NCI-H1694 treated with DMSO at 0.1 percent for 48 hours (cell line): ENCODE measurements at regions not wholly inside any gene's neighbourhood (a gene's known extent, or its start where the extent isn't known, plus 50 kb on each side); places are given as distances from the start of the nearest gene placed in this dataset.
"Not testable (repeated sequence)": the region's sequence is repeated elsewhere in the genome, so short reads cannot be mapped to it uniquely, and the experiment has no call there.

Experiments used
- DNase-seq: peaks from one replicate; lab custom pipeline; 2025; lab: John Stamatoyannopoulos, UW

DNA sequence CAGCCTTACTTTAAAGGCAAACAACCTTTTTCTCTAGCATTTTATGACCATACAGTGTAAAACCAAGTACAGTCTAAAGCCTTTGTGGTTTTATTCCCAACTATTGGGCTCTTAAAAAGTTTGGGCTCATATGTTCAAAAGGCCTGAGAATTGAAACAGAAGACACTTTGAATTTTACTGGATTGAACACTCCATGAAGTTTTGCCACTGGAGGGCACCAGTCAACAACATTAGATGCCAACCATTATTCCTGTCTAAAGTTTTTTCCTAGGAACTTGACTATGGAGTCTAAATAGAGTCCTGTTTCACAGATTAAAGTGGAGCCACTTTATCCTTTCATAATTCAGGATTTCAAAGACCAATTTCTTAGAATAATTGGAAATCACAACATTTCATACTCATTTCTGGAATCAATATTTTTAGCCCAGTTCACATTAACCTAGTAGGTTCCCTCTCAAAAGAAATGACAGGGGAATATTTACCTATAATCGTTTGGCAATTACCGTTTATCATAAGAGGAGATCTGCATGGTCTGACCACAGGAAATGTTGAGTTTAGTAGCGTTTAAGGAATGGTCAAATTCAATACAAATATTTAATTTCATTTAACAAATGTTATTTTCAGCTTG, 244.1 kb upstream of the PDZRN3 start:
- DNase-seq: peak; percentile 6

GRCh38 chr3:73867524-73867923, 242.8 kb upstream of the PDZRN3 start:
- no peak for DNase-seq

DNA sequence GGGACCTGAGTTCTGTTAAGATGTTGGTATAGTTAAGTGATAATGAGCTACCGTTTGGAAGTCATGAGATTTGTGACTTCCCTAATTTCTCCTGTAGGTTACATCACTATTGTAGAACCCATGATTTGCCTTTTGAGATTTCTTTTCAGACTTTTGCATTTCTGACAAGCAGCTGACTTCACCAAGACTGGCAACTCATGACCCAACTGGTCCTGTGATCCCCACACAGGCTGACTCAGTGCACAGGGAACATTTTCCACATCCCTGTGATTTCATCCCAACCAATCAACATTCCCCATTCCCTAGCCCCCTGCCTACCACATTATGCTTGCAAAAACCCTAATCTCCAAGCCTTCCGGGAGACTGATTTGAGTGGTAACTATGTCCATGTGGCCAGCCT, 242.1 kb upstream of the PDZRN3 start:
- no peak for DNase-seq

DNA sequence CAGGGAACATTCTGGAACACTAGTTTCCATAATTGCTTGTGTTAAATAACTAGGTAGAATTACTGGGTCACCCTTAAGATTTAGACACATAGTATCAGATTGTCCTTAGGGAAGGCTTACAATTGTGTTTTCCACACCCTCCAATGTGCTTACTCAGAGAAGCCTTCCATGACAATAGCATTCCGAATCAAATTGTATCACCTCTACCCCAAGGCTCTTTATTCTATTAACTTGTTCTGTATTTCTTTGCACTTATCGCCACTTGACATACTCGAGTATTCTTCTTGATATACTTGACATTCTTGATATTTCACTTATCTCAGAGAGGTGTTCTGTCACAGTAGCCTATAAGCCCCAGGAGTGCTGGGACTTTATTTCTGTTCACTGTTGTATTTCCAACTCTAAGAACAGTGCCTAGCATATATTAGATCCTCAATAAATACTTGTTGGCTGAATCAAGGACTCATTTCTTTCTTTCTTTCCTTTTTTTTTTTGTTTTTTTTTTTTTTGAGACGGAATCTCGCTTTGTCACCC, 238.9 kb upstream of the PDZRN3 start:
- no peak for DNase-seq

- DNase-seq: no peak
These were observed 231.1 kb upstream of the PDZRN3 start for GRCh38 chr3:73855813-73856212.

GRCh38 chr3:73848173-73848906, 223.6 kb upstream of the PDZRN3 start:
- DNase-seq: peak; percentile 4

DNA sequence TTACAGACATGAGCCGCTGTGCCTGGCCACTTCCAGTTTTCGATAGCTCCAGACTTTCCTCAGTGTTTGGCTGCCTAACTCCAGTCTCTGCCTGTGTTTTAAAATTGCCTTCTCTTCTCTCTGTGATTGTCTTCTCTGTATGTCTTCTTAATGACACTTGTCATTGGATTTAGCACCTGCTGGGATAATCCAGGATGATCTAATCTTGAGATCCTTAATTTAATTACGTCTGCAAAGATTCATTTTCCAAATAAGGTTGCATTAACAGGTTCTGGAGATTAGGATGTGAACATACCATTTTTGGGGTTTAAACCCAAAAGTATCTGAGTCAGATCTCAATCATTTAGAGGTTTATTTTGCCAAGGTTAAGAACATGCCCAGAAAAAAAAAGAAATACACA, 222.2 kb upstream of the PDZRN3 start:
- DNase-seq: no peak

- no peak for DNase-seq
These were observed 214.3 kb upstream of the PDZRN3 start for GRCh38 chr3:73839032-73839431.

- no peak for DNase-seq
These were observed 211.2 kb upstream of the PDZRN3 start for GRCh38 chr3:73835945-73836344.

GRCh38 chr3:73832426-73832825, 207.7 kb upstream of the PDZRN3 start:
- DNase-seq: no peak

GRCh38 chr3:73828348-73828747, 203.6 kb upstream of the PDZRN3 start:
- no peak for DNase-seq

DNA sequence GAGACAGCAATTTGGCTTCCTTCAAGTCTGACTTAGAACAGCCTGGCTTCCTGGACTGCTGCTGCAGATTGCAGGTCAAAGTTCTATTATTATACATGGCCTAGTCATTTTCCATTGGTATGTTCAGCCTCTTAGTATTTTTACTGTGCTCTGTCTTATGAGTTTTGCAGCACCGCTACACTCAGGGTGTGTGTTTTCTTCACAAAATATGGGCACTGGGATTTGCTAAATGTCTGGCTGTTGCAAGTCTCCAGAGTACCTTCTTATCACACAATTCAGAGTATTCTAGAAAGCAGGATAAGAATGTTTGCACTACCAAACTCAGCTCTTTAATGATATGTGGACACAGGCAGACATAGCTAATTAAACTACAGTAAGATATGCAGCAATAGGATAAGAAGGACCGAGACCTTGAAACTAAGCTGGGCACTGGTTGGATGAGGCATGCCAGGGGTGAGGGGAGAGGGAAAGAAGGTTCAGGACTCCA, 203.0 kb upstream of the PDZRN3 start:
- DNase-seq: no peak

- DNase-seq: no peak
These were observed 202.5 kb upstream of the PDZRN3 start for GRCh38 chr3:73827204-73827603.

DNA sequence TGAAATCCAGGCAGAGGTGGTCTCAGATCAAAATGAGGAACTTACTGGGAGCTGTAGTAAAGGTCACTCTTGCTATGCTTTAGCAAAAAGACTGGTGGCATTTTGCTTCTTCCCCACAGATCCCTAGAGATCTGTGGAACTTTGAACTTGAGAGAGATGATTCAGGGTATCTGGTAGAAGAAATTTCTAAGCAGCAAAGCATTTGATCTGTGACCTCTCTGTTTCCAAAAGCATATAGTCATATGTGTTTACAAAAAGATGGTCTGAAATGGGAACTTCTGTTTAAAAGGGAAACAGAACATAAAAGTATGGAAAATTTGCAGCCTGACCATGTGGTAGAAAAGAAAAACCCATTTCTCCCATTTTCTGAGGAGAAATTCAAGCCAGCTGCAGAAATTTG, 196.2 kb upstream of the PDZRN3 start:
- DNase-seq: not testable (repeated sequence)

GRCh38 chr3:73820431-73820830, 195.7 kb upstream of the PDZRN3 start:
- no peak for DNase-seq

DNA sequence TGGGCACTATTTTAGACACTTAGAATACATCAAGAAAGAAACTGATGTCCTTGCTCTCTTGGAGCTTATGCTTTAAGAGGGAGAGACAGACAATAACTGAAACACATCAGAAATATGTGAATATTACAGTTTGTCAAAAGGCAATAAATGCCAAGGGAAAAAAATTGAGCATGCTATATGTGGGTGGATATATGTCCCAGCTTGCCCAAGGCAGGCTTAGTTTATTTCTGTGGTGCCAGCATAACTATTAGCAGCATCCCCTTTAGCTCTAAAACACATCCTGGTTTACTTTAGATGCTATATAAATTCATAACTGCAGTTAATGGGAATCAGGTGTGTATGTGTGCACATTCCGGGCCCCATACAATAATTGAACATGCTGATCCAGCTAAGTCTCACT, 191.2 kb upstream of the PDZRN3 start:
- DNase-seq: no peak

- DNase-seq: no peak
These were observed 189.1 kb upstream of the PDZRN3 start for GRCh38 chr3:73813692-73814292.

DNA sequence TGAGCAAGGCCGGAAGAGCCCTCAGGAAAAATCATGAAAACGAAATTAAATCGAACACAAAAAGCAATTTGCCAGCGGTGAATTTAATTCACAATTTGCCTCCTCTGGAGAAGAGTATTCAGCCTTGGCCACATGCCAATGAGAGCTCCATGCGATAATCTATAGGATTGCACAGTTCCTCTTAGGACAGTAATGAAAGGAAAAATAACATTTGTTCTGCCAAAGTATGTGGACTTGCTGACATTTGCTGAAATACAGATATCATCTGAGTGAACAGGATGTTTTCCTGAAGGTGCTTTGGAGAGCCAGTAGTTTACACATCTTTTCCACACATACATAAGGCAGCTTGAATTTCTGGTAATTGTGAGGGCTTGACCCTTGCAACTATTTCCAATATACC, 188.6 kb upstream of the PDZRN3 start:
- no peak for DNase-seq

- no peak for DNase-seq
These were observed 187.3 kb upstream of the PDZRN3 start for GRCh38 chr3:73812054-73812453.

- DNase-seq: no peak
These were observed 184.2 kb upstream of the PDZRN3 start for GRCh38 chr3:73808862-73809509.

- DNase-seq: no peak
These were observed 180.7 kb upstream of the PDZRN3 start for GRCh38 chr3:73805435-73805834.

DNA sequence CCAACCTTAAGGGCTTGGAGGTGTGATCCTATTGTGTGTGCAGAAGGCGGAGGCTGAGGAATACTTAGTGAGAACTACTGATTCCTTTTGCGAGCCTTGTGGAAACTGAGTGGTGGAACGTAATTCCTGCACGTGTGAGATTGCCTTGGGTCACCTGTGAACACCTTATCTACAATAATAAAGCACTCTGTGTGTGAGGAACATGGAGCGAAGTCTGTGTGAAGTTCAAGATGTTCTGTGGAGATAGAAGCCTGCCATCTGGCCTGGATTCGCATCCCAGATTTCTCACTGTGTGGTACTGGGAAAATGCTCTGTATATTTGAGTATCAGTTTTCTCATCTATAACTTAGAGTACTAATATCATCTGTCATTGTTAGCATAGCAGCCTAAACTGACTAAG, 179.5 kb upstream of the PDZRN3 start:
- DNase-seq: no peak

DNA sequence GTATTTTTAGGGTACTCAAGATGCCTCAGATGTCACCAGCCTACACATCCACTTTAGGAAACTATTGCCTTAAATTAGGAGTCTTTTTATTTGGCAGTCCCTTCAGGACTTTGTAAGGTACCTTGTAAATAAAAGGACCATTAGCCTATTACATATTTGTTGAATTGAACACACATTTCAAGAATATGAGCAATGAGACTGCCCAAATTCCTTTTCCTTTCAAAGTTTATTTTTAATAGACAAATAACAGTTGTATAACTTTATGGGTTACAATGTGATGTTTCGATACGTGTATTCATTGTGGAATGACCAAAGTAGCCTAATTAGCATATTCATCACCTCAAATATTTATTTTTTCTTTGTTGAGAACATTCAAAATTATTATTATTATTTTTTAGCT, 176.7 kb upstream of the PDZRN3 start:
- DNase-seq: no peak
